Keratinocyte (primary cell): ENCODE measurements at regions not wholly inside any gene's neighbourhood (a gene's known extent, or its start where the extent isn't known, plus 50 kb on each side); places are given as distances from the start of the nearest gene placed in this dataset.

Experiments
- DNase-seq: peaks from one replicate; pipeline ENCODE4 v3.0.0-alpha.2; 2011; ENCODE audit warnings: low read depth, missing footprints, low spot score
- FAIRE-seq: peaks from 2 replicates; lab custom pipeline; 2011; peaks lifted over from hg19 to GRCh38; lab: Jason Lieb, UNC
- H2AFZ ChIP-seq: 2 replicates; pipeline ENCODE4 v1.6.0; 2012; ENCODE audit warnings: low read length, control low read depth, inconsistent platforms; ENCODE audit not compliant: control insufficient read depth
- H3K27ac ChIP-seq: 2 replicates; pipeline ENCODE4 v1.5.1; 2011; ENCODE audit warnings: low read length; ENCODE audit not compliant: control insufficient read depth, insufficient read depth
- H3K27me3 ChIP-seq: 3 replicates; pipeline ENCODE4 v1.6.0; 2011; ENCODE audit warnings: low read length; ENCODE audit not compliant: control insufficient read depth, insufficient read depth; ENCODE audit errors: extremely low read depth
- H3K36me3 ChIP-seq, 2 experiments: 2 replicates in 1 of 2; 3 replicates in 1 of 2; pipeline ENCODE4 v1.5.1; 2011; ENCODE audit warnings: low read length in 2 of 2, mild to moderate bottlenecking in 1 of 2; ENCODE audit not compliant: control insufficient read depth in 2 of 2, insufficient read depth in 2 of 2; ENCODE audit errors: extremely low read depth in 1 of 2
- H3K4me1 ChIP-seq: 3 replicates; pipeline ENCODE4 v1.5.1; 2011; ENCODE audit warnings: low read length; ENCODE audit not compliant: control insufficient read depth, insufficient read depth; ENCODE audit errors: extremely low read depth
- H3K4me2 ChIP-seq: 3 replicates; pipeline ENCODE4 v1.6.0; 2011; ENCODE audit warnings: low read depth, low read length; ENCODE audit not compliant: control insufficient read depth, insufficient read depth; ENCODE audit errors: extremely low read depth
- H3K4me3 ChIP-seq, 3 experiments: fragments of 200-600 bp in 1 of 3; sonication (generic) in 1 of 3; 2 replicates in 2 of 3; 3 replicates in 1 of 3; pipeline ENCODE4 v1.5.1; 2011 to 2016; ENCODE audit warnings: low read length in 3 of 3, mild to moderate bottlenecking in 3 of 3, control low read depth in 2 of 3, inconsistent platforms in 1 of 3, low read depth in 1 of 3, mixed read lengths in 1 of 3, mixed run types in 1 of 3, moderate library complexity in 1 of 3; ENCODE audit not compliant: control insufficient read depth in 2 of 3, insufficient read depth in 2 of 3; ENCODE audit errors: extremely low read depth in 1 of 3
- H3K79me2 ChIP-seq: 2 replicates; pipeline ENCODE4 v1.6.0; 2012; ENCODE audit warnings: low read length; ENCODE audit not compliant: control insufficient read depth, insufficient read depth
- H3K9ac ChIP-seq: 3 replicates; pipeline ENCODE4 v1.6.0; 2011; ENCODE audit warnings: low read length; ENCODE audit not compliant: control insufficient read depth, insufficient read depth; ENCODE audit errors: extremely low read depth
- H3K9me1 ChIP-seq: 3 replicates; pipeline ENCODE4 v1.6.0; 2011; ENCODE audit warnings: low read length; ENCODE audit not compliant: control insufficient read depth, insufficient read depth; ENCODE audit errors: extremely low read depth
- H3K9me3 ChIP-seq: 2 replicates; pipeline ENCODE4 v1.5.1; 2012; ENCODE audit warnings: low read depth, low read length; ENCODE audit not compliant: control insufficient read depth
- H4K20me1 ChIP-seq: 3 replicates; pipeline ENCODE4 v1.6.0; 2011; ENCODE audit warnings: low read length; ENCODE audit not compliant: control insufficient read depth, insufficient read depth; ENCODE audit errors: extremely low read depth
- CTCF ChIP-seq, 3 experiments: IDR thresholded peaks in 1 of 3; conservative IDR thresholded peaks in 1 of 3; optimal IDR thresholded peaks in 1 of 3; 2 replicates in 2 of 3; 3 replicates in 1 of 3; pipeline versions ENCODE3 to v1.5.1; 2011; ENCODE audit warnings: low read length in 3 of 3, mild to moderate bottlenecking in 3 of 3, moderate library complexity in 2 of 3, control low read depth in 1 of 3, inconsistent platforms in 1 of 3; ENCODE audit not compliant: insufficient read depth in 2 of 3; ENCODE audit errors: extremely low read depth in 1 of 3
- EZH2 ChIP-seq: IDR thresholded peaks from one replicate; pipeline ENCODE4 v1.6.1; 2012; ENCODE audit warnings: inconsistent platforms, mild to moderate bottlenecking, low read length, moderate library complexity
- dilution Hi-C: fragments of 300-500 bp; cut with MboI; formaldehyde crosslinking; loops from one replicate; pipeline ENCODE4 v1.7.0; 2020; ENCODE audit warnings: low sequenced_read_pairs; ENCODE audit not compliant: extremely low pct_ligation_motif_present

- no peak overlapping the region for H3K9ac ChIP-seq
- no peaks in the 10 kb centered on the region for H3K9me1 ChIP-seq
- H3K4me3 ChIP-seq = no peak overlapping the region
- no peaks in the 10 kb centered on the region for H3K79me2 ChIP-seq
- H3K27ac ChIP-seq = no peak overlapping the region
- H3K4me1 ChIP-seq = no peaks in the 10 kb centered on the region
- no peaks in the 10 kb centered on the region for H3K9me3 ChIP-seq
- TF ChIP-seq EZH2 (no peak), CTCF (optimal IDR thresholded peaks at IDR 0.05 in 1 of 3, IDR thresholded peaks at IDR 0.05 in 1 of 3, conservative IDR thresholded peaks at IDR 0.05 in 1 of 3; ENCODE audit: extremely low read depth in 1 of 3, insufficient read depth in 2 of 3, low read length in 3 of 3) (no peak)
- dilution Hi-C loops = no loop called here
- no peak overlapping the region for H2AFZ ChIP-seq
- H4K20me1 ChIP-seq = no peaks in the 10 kb centered on the region
- no peak for FAIRE-seq
- no peak overlapping the region for H3K4me2 ChIP-seq
- H3K27me3 ChIP-seq = peaks cover 6% of the 10 kb centered on the region
- no peaks in the 10 kb centered on the region for H3K36me3 ChIP-seq
- DNase-seq = no peak
Observed at GRCh38 chr16:54219709-54220108, 66.9 kb downstream of the IRX3 start.

- FAIRE-seq (no peak), DNase-seq (no peak)
- TF ChIP-seq CTCF (optimal IDR thresholded peaks at IDR 0.05 in 1 of 3, IDR thresholded peaks at IDR 0.05 in 1 of 3, conservative IDR thresholded peaks at IDR 0.05 in 1 of 3; ENCODE audit: extremely low read depth in 1 of 3, insufficient read depth in 2 of 3, low read length in 3 of 3) (no peak), EZH2 (no peak)
- Histone ChIP-seq H3K9me1 (no peaks in the 10 kb centered on the region), H2AFZ (no peak overlapping the region), H3K4me3 (no peak overlapping the region), H3K79me2 (no peaks in the 10 kb centered on the region), H3K4me2 (no peak overlapping the region), H4K20me1 (no peaks in the 10 kb centered on the region), H3K36me3 (no peaks in the 10 kb centered on the region), H3K27ac (no peak overlapping the region), H3K9me3 (no peaks in the 10 kb centered on the region), H3K27me3 (peaks cover 23% of the 10 kb centered on the region), H3K4me1 (no peaks in the 10 kb centered on the region), H3K9ac (no peak overlapping the region)
- dilution Hi-C loops = no loop called here
Observed at GRCh38 chr16:54216688-54217087, 69.9 kb downstream of the IRX3 start.
